ENCODE measurements at regions not wholly inside any gene's neighbourhood (a gene's known extent, or its start where the extent isn't known, plus 50 kb on each side); places are given as distances from the start of the nearest gene placed in this dataset.

- no peak overlapping the region for H3K4me3 ChIP-seq
- 38 to 55% (median 47%) methylated on average over 2 of the region's 2 CpGs for WGBS, 4 donors
- DNase-seq, result peak in 3 of 7 donors; percentile 11 to 59 (median 17)
- H3K27me3 ChIP-seq, result no peaks in the 10 kb centered on the region
- TF ChIP-seq POLR2A (IDR thresholded peaks at IDR 0.05), result no peak
- TF ChIP-seq, protein P1, sequence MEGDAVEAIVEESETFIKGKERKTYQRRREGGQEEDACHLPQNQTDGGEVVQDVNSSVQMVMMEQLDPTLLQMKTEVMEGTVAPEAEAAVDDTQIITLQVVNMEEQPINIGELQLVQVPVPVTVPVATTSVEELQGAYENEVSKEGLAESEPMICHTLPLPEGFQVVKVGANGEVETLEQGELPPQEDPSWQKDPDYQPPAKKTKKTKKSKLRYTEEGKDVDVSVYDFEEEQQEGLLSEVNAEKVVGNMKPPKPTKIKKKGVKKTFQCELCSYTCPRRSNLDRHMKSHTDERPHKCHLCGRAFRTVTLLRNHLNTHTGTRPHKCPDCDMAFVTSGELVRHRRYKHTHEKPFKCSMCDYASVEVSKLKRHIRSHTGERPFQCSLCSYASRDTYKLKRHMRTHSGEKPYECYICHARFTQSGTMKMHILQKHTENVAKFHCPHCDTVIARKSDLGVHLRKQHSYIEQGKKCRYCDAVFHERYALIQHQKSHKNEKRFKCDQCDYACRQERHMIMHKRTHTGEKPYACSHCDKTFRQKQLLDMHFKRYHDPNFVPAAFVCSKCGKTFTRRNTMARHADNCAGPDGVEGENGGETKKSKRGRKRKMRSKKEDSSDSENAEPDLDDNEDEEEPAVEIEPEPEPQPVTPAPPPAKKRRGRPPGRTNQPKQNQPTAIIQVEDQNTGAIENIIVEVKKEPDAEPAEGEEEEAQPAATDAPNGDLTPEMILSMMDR (IDR thresholded peaks at IDR 0.05), result peak in 2 of 6 experiments; percentile 14 to 19
- peaks cover 0 to under 1% of the 10 kb centered on the region in 2 donors for H3K4me1 ChIP-seq (replicated peaks in 1 of 2)
- intact Hi-C loops (cut with DNase I), result no loop called here
- no peaks in the 10 kb centered on the region for H3K9me3 ChIP-seq (replicated peaks in 1 of 3)
- no peaks in the 10 kb centered on the region for H3K36me3 ChIP-seq (replicated peaks in 1 of 2)
- H3K27ac ChIP-seq, result no peak overlapping the region
Observed at GRCh38 chr1:34696230-34696629, 58.6 kb upstream of the GJB5 start.

DNA sequence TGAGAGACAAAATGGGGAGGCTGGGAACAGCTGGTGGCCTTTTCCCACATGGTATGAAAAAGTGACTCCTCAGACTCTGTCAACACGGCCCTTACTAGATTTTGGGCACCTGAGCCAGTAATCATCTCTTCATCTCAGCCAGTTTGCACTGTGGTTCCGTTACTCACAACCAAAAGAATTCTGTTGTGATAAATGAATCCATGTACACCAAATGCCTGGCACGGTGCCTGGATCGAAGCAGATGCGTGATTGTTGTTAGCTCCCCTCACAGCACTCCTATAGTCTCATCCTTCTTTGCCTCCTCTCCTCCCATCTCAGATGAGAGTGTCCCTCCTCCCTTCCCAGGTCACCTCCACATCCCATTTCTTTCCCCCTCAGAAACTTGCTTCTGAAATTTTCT lies 57.9 kb upstream of the GJB5 start:
- no peaks in the 10 kb centered on the region for H3K9me3 ChIP-seq (replicated peaks in 1 of 3)
- peaks cover 0 to 6% of the 10 kb centered on the region in 2 donors for H3K4me1 ChIP-seq (replicated peaks in 1 of 2)
- H3K27ac ChIP-seq, result no peak overlapping the region
- H3K4me3 ChIP-seq, result no peak overlapping the region
- intact Hi-C loops (cut with DNase I), result no loop called here
- no peaks in the 10 kb centered on the region for H3K36me3 ChIP-seq (replicated peaks in 1 of 2)
- TF ChIP-seq, protein P1 (IDR thresholded peaks at IDR 0.05), result no peak
- TF ChIP-seq POLR2A (IDR thresholded peaks at IDR 0.05), result no peak
- no peaks in the 10 kb centered on the region for H3K27me3 ChIP-seq
- WGBS, 4 donors, result 51 to 68% (median 64%) methylated on average over 5 of the region's 5 CpGs
- DNase-seq, result no peak

DNA sequence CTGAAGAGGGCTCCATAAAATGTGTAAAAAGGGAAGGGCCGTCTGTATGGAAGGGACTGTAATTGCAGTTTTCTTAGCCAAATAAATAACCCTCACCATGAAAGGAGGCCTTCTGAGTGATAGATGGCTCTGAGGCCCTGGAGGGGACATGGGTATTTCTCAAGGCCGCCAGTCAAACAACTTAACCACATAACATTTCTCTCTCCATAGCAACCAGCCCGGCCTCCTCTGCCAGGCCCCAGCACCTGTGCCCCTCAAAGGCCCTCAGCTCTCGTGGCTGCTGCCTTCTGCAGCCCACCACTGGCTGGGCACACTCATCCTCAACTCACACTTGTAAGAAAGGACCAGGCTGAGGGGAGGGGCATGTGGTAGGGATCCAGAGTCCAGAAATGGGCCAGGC lies 57.0 kb upstream of the GJB5 start:
- no peak overlapping the region for H3K4me3 ChIP-seq
- H3K27ac ChIP-seq, result no peak overlapping the region
- no peak for DNase-seq
- H3K9me3 ChIP-seq (replicated peaks in 1 of 3), result no peaks in the 10 kb centered on the region
- H3K36me3 ChIP-seq (replicated peaks in 1 of 2), result no peaks in the 10 kb centered on the region
- no peaks in the 10 kb centered on the region for H3K27me3 ChIP-seq
- peaks cover 0 to 6% of the 10 kb centered on the region in 2 donors for H3K4me1 ChIP-seq (replicated peaks in 1 of 2)
- 29 to 55% (median 44%) methylated on average over 3 to 4 of the region's 4 CpGs for WGBS, 4 donors
- TF ChIP-seq, protein P1 (IDR thresholded peaks at IDR 0.05), result no peak
- no peak for TF ChIP-seq POLR2A (IDR thresholded peaks at IDR 0.05)
- intact Hi-C loops (cut with DNase I), result no loop called here

DNA sequence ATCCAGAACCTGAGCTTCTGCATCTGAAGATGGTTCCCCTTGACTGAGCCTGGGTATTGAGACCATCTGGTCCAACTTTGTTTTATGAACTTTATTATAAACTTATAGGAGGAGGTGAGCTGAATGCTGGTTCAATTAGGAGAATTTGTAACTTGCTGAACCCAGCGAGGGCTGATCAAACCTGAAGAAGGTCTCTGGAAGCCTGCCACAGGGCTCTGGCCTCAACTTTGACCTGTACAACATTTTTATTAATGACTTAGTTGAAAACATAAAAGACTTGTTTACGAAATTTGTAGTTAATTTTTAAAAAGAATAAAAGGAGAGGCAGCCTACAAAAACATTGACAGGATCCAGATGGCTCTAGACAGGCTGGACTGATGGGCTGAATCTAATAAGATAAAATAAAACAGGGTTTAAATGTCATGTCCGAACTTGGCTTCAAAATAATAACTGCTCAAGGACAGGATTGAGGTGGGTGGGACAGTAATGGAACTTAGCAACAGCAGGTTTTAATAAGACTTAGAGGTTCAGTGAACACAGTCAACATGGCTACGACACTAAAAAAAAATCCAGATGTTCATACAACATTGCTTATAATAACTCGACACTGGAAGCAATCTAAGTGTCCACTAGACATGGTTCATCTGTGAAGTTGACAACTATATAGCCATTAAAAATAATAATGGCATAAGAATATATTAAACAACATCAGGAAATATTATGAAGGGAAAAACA lies 53.4 kb upstream of the GJB5 start:
- intact Hi-C loops (cut with DNase I), result no loop called here
- H3K9me3 ChIP-seq (replicated peaks in 1 of 3), result no peaks in the 10 kb centered on the region
- DNase-seq, result peak in 1 of 7 donors; percentile 22
- H3K4me3 ChIP-seq, result no peak overlapping the region
- H3K27me3 ChIP-seq, result no peaks in the 10 kb centered on the region
- peaks cover 0 to 6% of the 10 kb centered on the region in 2 donors for H3K4me1 ChIP-seq (replicated peaks in 1 of 2)
- 34 to 42% (median 40%) methylated on average over 5 of the region's 5 CpGs for WGBS, 4 donors
- no peak overlapping the region for H3K27ac ChIP-seq
- no peaks in the 10 kb centered on the region for H3K36me3 ChIP-seq (replicated peaks in 1 of 2)
- TF ChIP-seq, protein P1 (IDR thresholded peaks at IDR 0.05), result no peak
- no peak for TF ChIP-seq POLR2A (IDR thresholded peaks at IDR 0.05)

MicroRNA genes in the stretch of these regions (microRNA counts, 767-probe panel; counts per million panel counts)
- microRNA hsa-miR-552, result 0 counts per million in 2 donors

Small RNAs in the stretch of these regions (microRNA-seq; reads per million reads assigned to microRNA genes)
- gene MIR552, result 0 to 0.45 (median 0) reads per million in 3 donors

Small RNAs in the stretch of these regions (small RNA-seq; reads per million reads assigned to genes)
- gene MIR552, result 0 reads per million in 2 donors

All from adrenal gland (tissue), 9 donors.